M059J (cell line): ENCODE measurements at regions not wholly inside any gene's neighbourhood (a gene's known extent, or its start where the extent isn't known, plus 50 kb on each side); places are given as distances from the start of the nearest gene placed in this dataset.

Experiments
- DNase-seq: peaks from one replicate; pipeline ENCODE4 v3.0.0-alpha.2; 2012; ENCODE audit warnings: low read depth

DNA sequence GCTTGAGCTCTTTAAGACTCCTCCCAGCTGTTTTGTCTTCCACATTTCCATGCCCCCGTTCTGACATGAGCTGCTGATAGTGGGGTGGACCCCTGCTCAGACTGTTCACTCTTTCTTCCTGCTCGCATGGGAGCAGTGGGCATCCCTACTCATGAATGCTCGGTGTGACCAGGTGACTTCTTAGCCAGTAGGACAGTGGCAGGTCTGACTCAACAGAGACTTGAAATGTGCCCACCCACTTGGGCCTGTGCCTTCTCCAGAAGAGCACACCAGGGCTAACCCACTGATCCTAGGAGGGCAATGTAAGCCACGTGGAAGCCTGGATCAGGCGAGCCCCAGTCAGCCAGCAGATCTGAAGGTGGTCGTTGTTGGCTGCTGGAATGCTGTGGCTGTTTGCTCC, 582.0 kb downstream of the QKI start:
- DNase-seq, result no peak

DNA sequence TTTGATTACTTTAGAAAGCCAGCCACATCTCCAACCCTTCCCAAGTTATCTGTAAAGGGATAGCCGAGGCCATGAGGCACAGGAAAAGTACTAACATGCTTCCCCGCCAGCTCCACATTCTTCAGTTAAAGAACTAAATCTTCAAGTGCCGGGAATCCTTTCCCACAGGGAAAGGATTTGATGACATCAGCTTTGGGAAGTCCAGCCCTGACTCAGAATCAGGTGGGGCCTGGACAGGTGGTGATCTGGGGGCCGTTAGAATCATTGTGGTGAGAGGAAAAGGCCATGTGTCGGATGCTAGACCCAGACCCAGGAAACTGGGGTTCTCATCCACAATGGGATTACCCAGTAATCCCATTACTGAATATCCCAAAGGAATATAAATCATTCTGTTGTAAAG, 580.0 kb downstream of the QKI start:
- DNase-seq, result no peak

DNA sequence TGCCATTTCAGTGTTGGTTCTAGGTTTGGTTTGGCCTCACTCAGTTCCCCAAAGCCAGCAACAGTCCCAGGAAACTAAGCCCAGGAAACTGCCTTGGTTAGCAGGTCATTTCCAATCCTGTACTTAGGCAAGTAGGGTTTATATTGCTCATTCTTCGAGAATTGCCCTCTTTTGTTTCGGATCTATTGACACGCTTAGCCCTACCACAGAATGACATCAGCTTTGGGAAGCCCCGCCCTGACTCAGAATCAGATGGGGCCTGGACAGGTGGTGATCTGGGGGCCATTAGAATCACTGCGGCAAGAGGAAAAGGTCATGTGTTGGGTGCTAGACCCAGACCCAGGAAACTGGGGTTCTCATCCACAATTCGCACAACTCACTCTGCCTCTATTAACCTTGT, 578.2 kb downstream of the QKI start:
- no peak for DNase-seq

DNA sequence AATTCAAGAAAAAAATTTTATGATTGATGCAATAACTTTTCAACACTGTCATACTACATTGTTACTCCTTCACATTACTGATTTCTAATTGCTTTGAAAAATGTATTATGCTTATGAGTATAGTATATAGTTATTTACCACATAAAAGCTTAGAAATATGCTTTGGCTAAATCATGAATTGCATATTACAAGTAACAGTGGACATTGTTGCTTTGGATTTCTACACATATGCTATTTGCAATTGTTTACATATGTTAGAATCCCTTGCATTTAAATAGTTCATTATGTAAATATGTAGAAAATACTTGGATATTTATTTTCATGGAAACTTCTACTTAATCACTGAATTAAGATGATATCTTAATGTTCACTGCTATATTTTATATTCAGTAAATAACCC, 577.5 kb downstream of the QKI start:
- DNase-seq, result no peak

DNA sequence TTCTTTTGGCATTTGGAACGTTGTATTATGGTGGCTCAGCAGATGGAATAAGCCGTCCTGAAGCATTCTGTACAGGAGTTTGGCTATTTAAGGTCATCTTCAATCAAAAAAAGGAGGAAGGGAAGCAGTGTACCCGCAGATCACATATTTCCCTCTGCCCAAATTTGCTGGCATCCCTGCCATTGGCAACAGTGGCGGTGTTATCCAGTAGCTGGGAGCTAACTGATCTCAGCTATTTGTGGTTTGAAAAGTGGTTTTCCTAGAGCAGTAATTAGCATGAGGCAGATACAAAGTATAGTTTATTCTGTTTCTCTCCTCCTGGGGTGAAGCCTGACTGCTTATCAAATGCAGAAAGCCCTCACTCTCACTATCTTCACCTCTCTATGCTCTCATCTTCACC, 576.8 kb downstream of the QKI start:
- DNase-seq, result peak; percentile 24

DNA sequence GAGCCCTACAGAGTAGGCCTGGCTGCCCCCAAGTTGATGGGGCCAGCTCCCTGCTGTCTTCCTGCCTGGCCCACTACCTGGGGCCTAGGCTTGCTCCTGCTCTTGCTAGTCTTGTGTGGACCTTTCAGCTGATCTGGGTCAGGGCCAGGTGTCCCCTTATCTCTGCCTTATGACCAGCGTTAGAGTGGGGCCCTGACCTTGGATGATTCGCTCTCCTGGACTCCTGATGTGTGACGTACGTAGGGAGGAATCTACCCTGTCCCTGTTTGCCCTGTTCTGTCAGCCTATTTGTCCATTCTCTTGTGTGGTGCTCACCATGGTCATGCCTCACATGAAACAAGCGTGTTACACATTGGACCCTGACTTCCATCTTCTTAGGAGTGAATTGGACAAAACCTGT, 571.8 kb downstream of the QKI start:
- peak; percentile 83 for DNase-seq

DNA sequence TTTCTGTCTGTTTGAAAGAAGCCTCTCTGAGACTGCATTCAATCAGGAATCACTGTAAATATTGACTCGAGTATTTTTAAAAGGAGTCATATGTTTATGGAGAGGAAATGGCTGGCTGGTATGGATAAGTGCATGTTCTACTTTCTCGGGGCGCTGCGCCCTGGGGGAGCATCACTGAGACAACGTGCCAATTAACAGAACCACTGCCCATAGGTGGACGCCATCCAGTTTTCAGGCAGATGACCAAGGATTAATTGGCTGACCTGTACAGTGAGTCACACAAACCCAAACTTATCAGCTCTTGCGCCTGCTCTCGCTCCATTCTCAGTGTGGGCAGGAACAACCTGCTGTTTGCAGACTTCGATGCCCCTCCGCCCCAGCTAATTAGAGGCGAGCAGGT, 571.2 kb downstream of the QKI start:
- peak; percentile 88 for DNase-seq

DNA sequence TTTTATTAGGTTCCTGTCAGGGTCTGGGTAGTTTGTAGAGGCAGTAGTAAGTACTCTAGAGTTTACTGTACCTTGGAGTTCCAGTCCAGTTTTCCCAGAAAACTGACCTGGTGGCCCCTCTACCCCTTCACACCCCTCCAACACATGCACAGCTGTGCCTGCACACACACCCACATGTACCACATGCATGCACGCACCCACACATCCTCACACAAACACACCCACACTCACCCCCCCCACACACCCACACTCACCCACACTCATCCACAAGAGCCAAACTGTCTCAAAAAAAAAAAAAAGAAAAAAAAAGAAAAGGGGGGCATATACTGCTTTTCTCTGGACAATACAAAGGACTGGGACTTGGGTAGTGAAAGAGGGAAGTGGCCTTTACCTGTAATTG, 570.5 kb downstream of the QKI start:
- no peak for DNase-seq

DNA sequence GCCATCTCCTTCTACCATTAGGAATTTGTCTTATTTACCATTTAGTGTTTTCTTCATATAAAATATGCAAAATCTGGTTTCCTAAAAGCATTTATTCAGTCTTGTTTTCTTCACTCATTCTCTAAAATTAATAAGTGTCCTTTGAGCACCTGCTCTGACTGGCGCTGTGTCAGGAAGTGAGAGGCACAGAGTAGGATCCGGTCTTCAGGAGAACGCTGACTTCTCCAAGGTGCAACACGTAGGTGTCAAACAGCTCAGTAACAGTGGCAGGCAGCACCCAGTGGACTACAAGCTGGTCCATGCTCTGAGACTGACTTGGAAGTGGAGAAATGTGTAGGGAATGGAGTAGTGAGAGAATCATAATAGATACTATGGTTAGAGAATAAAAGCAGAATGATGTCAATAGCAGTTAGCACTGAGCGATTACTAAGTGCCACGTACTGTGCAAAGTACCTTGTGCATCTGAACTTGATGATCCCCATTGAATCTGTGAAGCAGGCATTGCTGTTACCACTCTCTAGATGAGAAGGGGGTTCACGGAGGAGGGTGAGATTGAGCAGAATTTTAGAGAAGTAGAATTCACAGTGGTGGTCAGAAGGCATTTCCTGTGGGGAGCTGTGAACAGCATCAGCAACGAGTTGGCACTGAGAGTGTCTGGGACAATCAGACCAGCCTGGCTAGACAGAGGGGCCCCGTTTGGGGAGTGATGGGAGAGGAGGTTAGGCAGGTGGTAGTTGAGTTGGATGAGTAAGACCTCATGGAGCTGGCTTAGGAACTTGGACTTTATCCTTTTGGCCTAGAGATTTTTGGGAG, 569.8 kb downstream of the QKI start:
- peak; percentile 59 for DNase-seq

DNA sequence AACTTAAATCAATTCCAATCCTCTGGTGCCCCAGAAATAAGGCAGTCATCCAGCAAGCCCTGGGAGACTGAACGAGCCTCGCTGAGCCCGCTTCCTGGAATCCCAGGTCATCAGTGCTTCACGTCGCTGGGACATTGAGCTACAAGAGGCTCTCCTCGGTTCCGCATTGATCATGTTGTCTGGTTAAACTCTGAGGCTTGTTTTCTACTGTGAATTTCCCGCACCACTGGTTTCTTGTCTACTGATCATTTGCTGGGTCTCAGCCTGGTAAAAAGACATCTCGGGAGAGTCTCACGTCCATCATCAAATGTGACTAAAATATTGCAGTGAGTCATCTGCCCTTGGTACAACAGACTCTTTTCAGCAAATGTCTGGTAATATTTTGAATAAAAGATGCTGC, 569.2 kb downstream of the QKI start:
- DNase-seq, result peak; percentile 40

DNA sequence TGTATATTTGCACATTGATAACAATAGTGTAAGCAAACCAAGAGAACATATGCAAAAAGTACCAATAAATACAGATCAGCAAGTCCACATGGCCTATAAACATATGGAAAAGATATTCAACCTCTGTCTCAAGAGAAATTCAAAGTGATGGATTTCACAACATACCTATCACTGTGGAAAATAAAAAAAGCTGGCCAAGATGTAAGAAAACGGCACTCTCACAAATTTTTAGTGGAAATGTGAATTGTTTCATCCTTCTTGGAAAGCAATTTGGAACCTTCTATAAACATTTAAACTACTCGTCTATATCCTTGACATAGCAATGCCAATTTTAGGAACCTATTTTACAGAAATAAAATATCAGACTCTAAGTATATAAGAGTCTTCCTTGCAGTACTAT, 559.8 kb downstream of the QKI start:
- DNase-seq, result no peak

DNA sequence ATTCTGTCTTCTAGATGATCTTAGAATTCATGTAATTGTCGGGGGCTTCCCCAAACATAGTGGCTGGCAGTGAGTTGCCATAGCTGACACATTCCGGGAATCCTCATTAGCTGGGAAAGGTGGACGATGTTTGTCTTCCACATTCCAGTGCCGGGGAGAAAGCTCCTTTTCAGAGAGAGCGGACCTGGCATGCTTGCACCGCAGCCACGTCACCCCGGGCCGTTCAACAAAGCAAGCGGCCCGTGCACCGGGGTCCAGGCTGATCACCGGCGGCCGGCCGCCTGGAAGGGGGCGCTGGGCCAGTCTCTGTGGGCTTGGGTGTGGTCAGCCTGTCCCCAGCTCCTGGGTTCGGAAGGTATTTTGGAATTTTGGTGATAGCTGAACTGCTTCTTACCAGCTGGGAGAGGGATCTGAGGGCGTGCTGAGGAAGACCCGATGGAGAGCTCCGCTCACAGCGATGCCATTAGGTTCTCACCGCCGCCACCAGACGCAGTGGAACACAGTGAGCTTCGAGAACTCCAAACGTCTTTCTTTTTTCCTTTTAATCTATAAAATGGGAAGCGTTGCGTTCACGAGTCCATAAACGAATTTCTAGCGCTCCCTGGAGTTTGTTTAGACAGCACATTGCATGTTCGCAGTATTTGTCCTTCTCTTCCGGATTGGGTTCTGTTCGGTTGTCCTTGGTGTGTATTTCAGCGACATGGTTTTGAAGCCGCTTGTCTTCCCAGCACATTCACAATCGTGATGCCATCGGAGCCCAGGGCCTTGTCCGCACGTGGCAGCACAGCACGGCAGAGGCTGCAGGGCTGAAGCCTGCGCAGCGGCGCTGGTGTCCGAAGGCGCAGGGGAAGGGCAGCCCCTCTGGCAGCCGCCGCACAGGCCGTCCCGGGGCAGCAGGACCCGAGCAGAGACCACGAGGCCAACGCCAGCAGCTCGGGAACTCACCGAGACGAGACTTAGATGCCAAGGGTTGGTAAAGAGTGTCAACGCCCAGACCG, 557.6 kb downstream of the QKI start:
- DNase-seq, result no peak

DNA sequence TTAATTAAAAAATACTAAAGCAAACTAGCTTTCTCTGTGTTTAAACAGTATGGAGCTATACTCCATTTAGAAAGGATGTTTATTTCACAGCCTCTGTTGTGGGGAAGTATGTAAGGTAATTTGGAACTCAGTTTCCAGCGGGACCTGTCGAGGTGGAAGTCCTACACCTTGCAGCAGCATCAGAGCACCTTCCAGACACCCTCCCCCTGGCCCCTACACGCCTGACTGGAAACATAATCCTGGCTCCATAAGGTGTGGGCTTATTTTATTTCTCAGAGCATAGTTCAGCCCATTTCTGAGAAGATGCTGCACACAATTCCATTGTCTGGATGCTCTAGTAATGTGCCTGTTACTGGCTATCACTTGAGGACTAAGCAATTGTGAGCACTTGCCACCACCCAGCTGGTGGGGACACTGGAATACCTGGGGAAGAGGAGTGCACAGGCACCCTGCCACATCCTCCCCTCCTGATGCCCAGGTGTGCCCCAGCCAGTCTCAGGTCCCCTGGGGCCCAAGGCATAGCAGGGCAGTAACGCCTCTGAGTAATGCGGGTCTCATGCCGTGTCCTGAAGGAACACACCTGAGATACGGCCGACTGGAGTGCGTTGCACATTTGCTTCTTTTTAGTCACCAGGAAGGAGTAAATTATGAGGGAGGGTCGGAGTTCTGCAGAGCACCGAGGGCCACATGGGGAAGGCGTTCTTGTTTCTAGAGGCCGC, 556.5 kb downstream of the QKI start:
- DNase-seq, result no peak

DNA sequence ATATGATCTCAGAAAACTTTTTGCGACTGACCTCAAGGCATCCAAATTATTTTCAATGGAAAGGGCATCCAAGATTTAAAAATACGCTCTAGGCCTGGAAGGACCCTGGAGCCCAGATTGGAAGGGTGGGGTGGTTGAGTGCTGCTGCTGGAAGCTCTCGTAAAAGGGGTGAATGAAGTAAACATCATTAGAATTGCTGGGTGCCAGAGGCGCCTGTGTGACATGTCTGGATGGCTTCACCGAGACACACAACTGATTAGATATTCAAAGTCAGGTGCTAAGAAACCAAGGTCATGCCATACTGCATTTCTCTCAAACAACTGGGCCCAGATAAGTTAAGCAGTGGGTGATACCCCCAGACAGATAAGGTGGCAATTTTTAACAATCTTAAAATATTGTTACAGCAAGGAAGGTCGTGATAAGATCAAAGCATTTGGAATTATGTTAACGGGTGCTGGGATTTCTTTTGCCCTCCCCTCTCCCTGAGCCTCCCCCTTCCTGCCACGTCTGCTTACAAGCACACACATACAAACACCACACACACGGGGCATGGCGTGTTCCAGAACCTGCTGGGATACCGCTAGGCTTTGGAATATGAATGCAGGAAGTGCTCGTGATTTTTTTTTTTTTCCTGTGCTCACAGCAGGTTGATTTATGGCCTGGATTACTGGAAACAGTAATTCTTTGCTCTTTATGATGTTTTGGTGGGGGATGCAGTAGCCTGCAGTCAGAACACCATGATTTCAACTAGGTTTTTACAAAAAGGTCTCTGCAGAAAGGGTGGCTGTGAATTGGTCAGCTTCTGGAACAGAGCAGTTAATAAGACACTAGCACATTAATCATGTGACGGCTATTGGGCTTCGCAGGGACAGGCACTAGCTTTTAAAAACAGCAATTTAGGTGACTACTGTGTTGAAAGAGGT, 551.2 kb downstream of the QKI start:
- no peak for DNase-seq

DNA sequence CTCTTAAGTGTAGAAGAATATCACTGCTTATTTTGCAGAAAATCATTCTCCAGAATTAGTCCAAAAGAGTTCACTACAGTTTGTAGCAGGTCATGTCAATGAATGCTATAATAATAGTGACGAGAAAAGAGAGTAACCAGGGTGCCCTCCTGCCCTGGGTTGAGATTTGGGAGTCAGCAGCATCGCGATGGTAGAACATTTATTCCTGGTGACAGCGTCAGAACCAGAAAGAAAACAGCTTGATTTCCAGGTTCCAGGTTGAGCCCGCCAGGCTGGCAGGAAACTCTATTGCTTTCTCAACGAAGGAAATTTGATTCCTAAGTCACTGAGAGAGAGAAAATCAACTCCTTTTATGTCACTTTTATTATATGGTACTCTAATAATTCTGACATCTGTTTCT, 550.3 kb downstream of the QKI start:
- no peak for DNase-seq

DNA sequence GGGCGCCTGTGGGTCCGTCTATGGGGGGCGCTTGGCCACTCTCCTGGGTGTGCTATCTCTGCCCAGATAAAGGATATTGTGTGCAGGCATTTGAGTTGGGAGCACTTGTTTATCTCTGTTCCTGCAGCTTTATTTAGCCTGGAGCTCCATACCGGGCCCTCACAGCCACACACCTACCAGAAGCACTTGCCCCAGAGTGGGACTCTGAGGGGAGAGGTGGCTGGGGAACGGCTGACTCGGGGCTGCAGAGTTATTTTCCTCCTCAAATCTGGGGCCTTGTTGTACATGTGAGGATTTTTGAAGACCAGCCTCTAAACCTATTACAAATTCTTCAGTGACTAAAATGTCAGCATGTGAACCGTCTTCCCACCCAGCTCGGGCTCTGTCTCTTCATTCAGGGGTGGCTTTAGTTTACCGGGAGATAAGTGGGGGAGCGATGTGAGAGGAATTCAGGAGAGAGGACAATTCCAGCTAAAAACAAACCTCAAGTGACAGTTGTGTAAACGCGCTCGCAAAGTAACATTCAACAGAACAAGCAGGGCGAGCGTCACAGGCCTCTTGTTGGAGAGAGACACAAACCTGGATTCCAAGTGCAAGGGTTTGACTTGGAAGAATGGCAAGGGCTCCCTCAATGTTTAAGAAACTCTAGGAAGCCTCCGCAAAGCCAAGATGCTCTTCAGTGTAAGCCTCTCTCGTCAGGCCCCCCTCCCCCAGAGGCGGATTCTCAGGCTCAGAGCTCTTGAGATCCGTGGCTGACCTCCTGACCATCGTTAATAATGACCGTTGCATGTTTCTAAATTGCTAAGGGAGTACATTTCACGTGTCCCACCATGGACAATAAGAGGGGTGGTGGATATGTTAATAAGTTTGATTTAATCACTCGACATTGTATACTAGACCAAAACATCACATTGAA, 548.9 kb downstream of the QKI start:
- no peak for DNase-seq

DNA sequence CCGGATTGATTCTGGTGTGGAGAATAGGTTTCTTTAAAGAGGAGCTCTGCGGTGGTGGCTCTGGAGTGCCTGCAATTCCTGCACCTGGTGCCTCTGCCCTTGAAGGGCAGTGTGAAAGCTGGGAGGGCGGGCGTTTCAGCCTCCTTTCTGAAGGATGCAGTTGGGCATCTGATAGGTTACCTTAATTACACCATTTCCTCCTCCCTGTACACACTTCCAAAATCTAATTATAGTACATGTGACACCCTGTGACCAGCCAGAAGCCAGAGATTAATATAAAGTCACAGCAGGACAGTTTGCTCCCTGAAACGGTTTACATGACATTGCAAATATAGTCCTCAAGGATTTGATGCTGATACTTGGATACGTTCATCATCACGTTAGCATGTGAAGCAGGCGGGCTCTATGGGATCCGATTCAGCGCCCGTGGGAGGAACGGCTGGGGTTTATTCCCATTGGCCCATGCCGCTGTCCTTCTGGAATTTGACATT, 548.2 kb downstream of the QKI start:
- no peak for DNase-seq

DNA sequence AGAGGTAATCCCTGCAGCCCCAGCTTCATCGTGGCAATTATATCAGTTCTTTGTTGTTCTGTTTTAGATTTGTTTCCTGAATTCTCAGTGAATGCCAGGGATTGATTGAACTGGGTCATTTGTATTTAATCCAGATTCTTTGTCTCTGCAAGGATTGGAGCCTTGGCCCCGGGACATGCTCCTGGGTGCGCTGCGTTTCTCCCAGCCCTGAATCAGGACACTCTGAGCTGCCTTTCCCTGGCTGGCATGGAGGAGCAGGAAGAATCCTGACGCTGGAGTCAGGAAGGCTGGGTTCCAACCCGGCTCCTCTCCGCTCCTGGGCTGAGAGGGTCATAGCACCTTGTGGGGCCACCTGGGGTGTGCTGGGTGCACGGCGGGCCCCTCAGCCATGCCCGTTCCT, 545.6 kb downstream of the QKI start:
- DNase-seq, result no peak

DNA sequence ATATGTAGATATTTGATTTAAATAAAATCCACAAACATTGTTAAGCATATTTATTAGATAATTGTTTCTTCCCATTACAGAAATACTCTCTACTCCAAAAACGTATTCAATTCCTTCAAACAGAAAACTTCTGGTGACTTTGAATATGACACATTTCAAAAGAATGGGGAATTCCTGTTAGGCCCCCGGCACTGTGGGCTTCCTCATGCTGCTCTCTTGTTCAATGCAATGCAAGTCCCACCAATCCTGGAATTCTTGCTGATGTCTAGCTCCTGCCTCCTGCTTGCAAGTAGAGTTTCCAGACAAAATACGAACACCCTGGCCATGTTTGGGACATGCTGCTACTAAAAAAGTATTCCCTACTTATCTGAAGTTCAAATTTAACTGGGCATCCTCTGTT, 544.1 kb downstream of the QKI start:
- DNase-seq, result peak; percentile 60
